ENCODE measurements at regions not wholly inside any gene's neighbourhood (a gene's known extent, or its start where the extent isn't known, plus 50 kb on each side); places are given as distances from the start of the nearest gene placed in this dataset.

DNA sequence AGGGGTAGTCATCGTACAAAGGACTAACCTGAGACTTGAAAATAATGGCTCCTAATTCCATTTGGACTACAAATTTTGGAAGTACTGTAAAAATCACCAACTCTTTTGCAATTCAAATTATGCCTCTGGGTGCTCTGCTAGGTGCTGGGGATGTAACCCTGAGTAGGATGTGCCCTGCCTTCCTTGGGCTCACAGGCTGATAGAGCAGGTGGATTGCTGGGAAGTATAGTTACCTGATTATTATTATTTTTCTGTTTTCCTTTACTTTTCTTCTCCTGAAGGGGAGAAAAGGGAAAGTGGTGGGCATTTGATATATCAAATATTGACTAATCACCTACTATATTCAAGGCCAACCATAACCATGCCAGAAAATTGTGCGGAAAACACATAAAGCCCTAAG lies 119.3 kb upstream of the RIOK3 start:
- WGBS (ENCODE audit: extremely low coverage, insufficient read length, low lambda C conversion rate) = no CpG with 5 or more reads among the region's 2 CpGs

More for the DNA sequence above, 119.3 kb upstream of the RIOK3 start:
- Mint-ChIP-seq H3K36me3 (ENCODE audit: insufficient read depth in 1 of 3, low read depth in 3 of 3) (peaks cover 3 to 15% (median 13%) of the 10 kb centered on the region in 3 experiments; a peak in 5 of 7 replicates), H3K27ac (peak overlapping the region in 1 of 3 experiments; percentile 62; a peak in 2 of 7 replicates), H3K4me3 (no peak overlapping the region), H3K27me3 (ENCODE audit: low read depth) (no peaks in the 10 kb centered on the region), H3K4me1 (peaks cover 23% of the 10 kb centered on the region in 2 experiments), H3K9me3 (peaks cover 2% of the 10 kb centered on the region in 2 experiments; a peak in 4 of 5 replicates)
- Histone ChIP-seq H3K27ac (ENCODE audit: insufficient read length, low read depth, low read length) (no peak overlapping the region), H4K91ac (ENCODE audit: insufficient read length, low read depth, low read length) (no peak overlapping the region), H3K9ac (ENCODE audit: extremely low read depth, insufficient read length, low read length) (no peak overlapping the region), H2BK12ac (ENCODE audit: insufficient read length, low read depth, low read length) (no peak overlapping the region), H4K20me1 (ENCODE audit: control insufficient read depth, insufficient read depth, insufficient read length) (no peaks in the 10 kb centered on the region), H3K27me3 (ENCODE audit: insufficient read depth, low read length) (no peaks in the 10 kb centered on the region), H2BK120ac (ENCODE audit: low read depth, low read length, poor library complexity, severe bottlenecking) (no peak overlapping the region), H3K18ac (ENCODE audit: insufficient read length, low read depth, low read length) (no peak overlapping the region), H3K14ac (ENCODE audit: insufficient read depth, low read length) (no peak overlapping the region), H3K56ac (ENCODE audit: insufficient read length, low read depth, low read length) (no peak overlapping the region), H2BK5ac (ENCODE audit: insufficient read length, low read length) (no peak overlapping the region), H3K79me1 (ENCODE audit: insufficient read depth, low read depth, low read length, poor library complexity, severe bottlenecking) (no peaks in the 10 kb centered on the region), H4K5ac (ENCODE audit: insufficient read length, low read depth, low read length) (no peak overlapping the region), H4K8ac (replicated peaks; ENCODE audit: insufficient read length, low read depth, low read length) (no peak overlapping the region), H3K79me2 (ENCODE audit: insufficient read depth, low read length) (no peaks in the 10 kb centered on the region), H3K4me2 (ENCODE audit: insufficient read depth, insufficient read length, low read length) (no peak overlapping the region), H2AFZ (ENCODE audit: low read length) (no peak overlapping the region), H3K4me1 (ENCODE audit: insufficient read depth, low read length) (peaks cover 2% of the 10 kb centered on the region; the same call in 1 of the 2 replicates), H2BK15ac (ENCODE audit: low read depth, low read length) (no peak overlapping the region), H3T11ph (ENCODE audit: low read length) (no peak overlapping the region), H3K9me3 (ENCODE audit: control insufficient read depth, low read depth, low read length) (no peaks in the 10 kb centered on the region), H3K4ac (ENCODE audit: low read depth, low read length) (no peak overlapping the region), H2BK20ac (ENCODE audit: low read depth, low read length, poor library complexity, severe bottlenecking) (no peak overlapping the region), H3K23me2 (ENCODE audit: insufficient read length, low read depth, low read length, poor library complexity, severe bottlenecking) (no peaks in the 10 kb centered on the region), H3K23ac (ENCODE audit: insufficient read length, low read depth, low read length) (no peak overlapping the region), H2AK5ac (ENCODE audit: insufficient read length, low read length) (no peak overlapping the region)
- no peak for DNase-seq
- TF ChIP-seq, protein P1, sequence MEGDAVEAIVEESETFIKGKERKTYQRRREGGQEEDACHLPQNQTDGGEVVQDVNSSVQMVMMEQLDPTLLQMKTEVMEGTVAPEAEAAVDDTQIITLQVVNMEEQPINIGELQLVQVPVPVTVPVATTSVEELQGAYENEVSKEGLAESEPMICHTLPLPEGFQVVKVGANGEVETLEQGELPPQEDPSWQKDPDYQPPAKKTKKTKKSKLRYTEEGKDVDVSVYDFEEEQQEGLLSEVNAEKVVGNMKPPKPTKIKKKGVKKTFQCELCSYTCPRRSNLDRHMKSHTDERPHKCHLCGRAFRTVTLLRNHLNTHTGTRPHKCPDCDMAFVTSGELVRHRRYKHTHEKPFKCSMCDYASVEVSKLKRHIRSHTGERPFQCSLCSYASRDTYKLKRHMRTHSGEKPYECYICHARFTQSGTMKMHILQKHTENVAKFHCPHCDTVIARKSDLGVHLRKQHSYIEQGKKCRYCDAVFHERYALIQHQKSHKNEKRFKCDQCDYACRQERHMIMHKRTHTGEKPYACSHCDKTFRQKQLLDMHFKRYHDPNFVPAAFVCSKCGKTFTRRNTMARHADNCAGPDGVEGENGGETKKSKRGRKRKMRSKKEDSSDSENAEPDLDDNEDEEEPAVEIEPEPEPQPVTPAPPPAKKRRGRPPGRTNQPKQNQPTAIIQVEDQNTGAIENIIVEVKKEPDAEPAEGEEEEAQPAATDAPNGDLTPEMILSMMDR (conservative IDR thresholded peaks at IDR 0.05) = no peak
